ENCODE measurements at regions not wholly inside any gene's neighbourhood (a gene's known extent, or its start where the extent isn't known, plus 50 kb on each side); places are given as distances from the start of the nearest gene placed in this dataset.

- Mint-ChIP-seq H3K27me3 (ENCODE audit: unreplicated experiment) (no peaks in the 10 kb centered on the region), H3K4me3 (ENCODE audit: low read depth, unreplicated experiment) (no peak overlapping the region), H3K36me3 (ENCODE audit: insufficient read depth, unreplicated experiment) (peaks cover 6% of the 10 kb centered on the region), H3K4me1 (ENCODE audit: low read depth, unreplicated experiment) (peaks cover 19% of the 10 kb centered on the region), H3K27ac (ENCODE audit: unreplicated experiment) (peak overlapping the region; percentile 8), H3K9me3 (ENCODE audit: low read depth, unreplicated experiment) (no peaks in the 10 kb centered on the region)
- BruUV-seq (replicated peaks): no TSS peak
- CTCF ChIA-PET: no interaction called here
- intact Hi-C loops (cut with micrococcal nuclease; ENCODE audit: unreplicated experiment): loop anchor here (10.0 kb wide), 1 partner anchor 421 kb away; no protein-coding TSS in a partner anchor
- DNase-seq: no peak
- TF ChIP-seq CTCF (IDR thresholded peaks at IDR 0.05; ENCODE audit: unreplicated experiment): no peak
These were observed 86.1 kb upstream of the UPP2 start for GRCh38 chr2:158015428-158016076.

- Mint-ChIP-seq H3K4me3 (ENCODE audit: low read depth, unreplicated experiment) (no peak overlapping the region), H3K9me3 (ENCODE audit: low read depth, unreplicated experiment) (no peaks in the 10 kb centered on the region), H3K4me1 (ENCODE audit: low read depth, unreplicated experiment) (peaks cover 26% of the 10 kb centered on the region), H3K36me3 (ENCODE audit: insufficient read depth, unreplicated experiment) (peaks cover 9% of the 10 kb centered on the region), H3K27me3 (ENCODE audit: unreplicated experiment) (no peaks in the 10 kb centered on the region), H3K27ac (ENCODE audit: unreplicated experiment) (no peak overlapping the region)
- TF ChIP-seq CTCF (IDR thresholded peaks at IDR 0.05; ENCODE audit: unreplicated experiment): no peak
- DNase-seq: no peak
- no TSS peak for BruUV-seq (replicated peaks)
- CTCF ChIA-PET: interaction anchor here (1.3 kb wide), 1 partner anchor 11 kb away, joined by 4 read pairs; no protein-coding TSS in a partner anchor
- intact Hi-C loops (cut with micrococcal nuclease; ENCODE audit: unreplicated experiment): loop anchor here (10.0 kb wide), 1 partner anchor 419 kb away; no protein-coding TSS in a partner anchor
These were observed 87.8 kb upstream of the UPP2 start for GRCh38 chr2:158013891-158014290.

GRCh38 chr2:158011055-158011771 is 90.5 kb upstream of the UPP2 start:
- CTCF ChIA-PET: interaction anchor here (0.6 to 1.3 kb wide), 8 partner anchors 13 to 519 kb away, joined by 3 to 7 read pairs (median 5); partner anchors contain the start of gene ACVR1
- Mint-ChIP-seq H3K27me3 (ENCODE audit: unreplicated experiment) (no peaks in the 10 kb centered on the region), H3K4me1 (ENCODE audit: low read depth, unreplicated experiment) (peaks cover 34% of the 10 kb centered on the region), H3K36me3 (ENCODE audit: insufficient read depth, unreplicated experiment) (peaks cover 9% of the 10 kb centered on the region), H3K9me3 (ENCODE audit: low read depth, unreplicated experiment) (no peaks in the 10 kb centered on the region), H3K4me3 (ENCODE audit: low read depth, unreplicated experiment) (no peak overlapping the region), H3K27ac (ENCODE audit: unreplicated experiment) (peak overlapping the region; percentile 85)
- intact Hi-C loops (cut with micrococcal nuclease; ENCODE audit: unreplicated experiment): loop anchor here (2.0 to 10.0 kb wide), 2 partner anchors 130 to 416 kb away; no protein-coding TSS in a partner anchor
- peak; percentile 34 for DNase-seq
- BruUV-seq (replicated peaks): no TSS peak
- TF ChIP-seq CTCF (IDR thresholded peaks at IDR 0.05; ENCODE audit: unreplicated experiment): no peak

GRCh38 chr2:158009399-158009798 is 92.3 kb upstream of the UPP2 start:
- intact Hi-C loops (cut with micrococcal nuclease; ENCODE audit: unreplicated experiment): no loop called here
- H3K27ac Mint-ChIP-seq (ENCODE audit: unreplicated experiment): no peak overlapping the region
- H3K27me3 Mint-ChIP-seq (ENCODE audit: unreplicated experiment): no peaks in the 10 kb centered on the region
- no TSS peak for BruUV-seq (replicated peaks)
- peaks cover 9% of the 10 kb centered on the region for H3K36me3 Mint-ChIP-seq (ENCODE audit: insufficient read depth, unreplicated experiment)
- CTCF ChIA-PET: no interaction called here
- TF ChIP-seq CTCF (IDR thresholded peaks at IDR 0.05; ENCODE audit: unreplicated experiment): no peak
- no peak for DNase-seq
- no peak overlapping the region for H3K4me3 Mint-ChIP-seq (ENCODE audit: low read depth, unreplicated experiment)
- H3K9me3 Mint-ChIP-seq (ENCODE audit: low read depth, unreplicated experiment): no peaks in the 10 kb centered on the region
- peaks cover 26% of the 10 kb centered on the region for H3K4me1 Mint-ChIP-seq (ENCODE audit: low read depth, unreplicated experiment)
